ENCODE measurements at regions not wholly inside any gene's neighbourhood (a gene's known extent, or its start where the extent isn't known, plus 50 kb on each side); places are given as distances from the start of the nearest gene placed in this dataset.

DNA sequence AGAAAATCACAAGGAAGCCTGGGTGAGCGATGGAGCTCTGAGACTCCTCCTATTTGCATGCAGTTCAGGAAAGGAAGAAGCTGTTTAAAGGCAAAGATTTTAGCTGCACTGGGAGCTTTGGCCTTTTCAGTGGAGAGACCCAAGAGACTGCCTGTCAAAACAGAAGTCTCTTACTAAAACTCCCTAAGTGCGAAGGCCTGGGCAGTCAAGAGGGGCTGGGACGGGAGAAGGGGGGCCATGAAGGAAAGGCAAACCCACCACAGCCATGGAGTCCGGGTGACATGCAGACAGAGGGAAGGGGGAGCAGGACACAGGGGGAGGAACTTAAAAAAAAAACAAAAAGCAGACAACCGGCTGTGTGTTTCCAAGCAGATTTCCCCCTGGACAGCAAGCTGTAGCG lies 537.6 kb upstream of the NOX3 start:
- DNase-seq (ENCODE audit: low read depth), result no peak

DNA sequence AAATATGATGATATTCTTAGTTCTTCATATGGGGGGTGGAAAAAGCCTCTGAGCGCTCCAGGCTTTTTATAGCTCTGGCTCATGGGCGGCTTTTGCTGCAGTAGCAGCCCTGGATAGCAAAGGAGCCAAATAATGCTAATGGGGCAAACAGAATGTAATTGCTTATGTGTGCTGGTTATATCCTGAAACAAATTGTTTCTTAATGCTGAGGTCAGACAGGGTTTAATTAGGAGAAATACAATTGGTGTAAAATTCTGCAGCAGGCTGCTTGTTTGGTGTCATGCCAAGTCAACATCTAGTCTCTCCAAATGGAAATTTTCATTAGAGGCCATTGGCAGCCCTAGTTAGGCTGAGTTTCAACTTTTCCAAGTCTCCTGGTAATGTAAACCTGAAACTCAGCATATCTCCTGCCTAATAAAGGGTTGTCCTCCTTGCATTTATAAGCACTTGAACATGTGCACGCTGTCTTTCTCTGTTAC lies 530.1 kb upstream of the NOX3 start:
- no peak for DNase-seq (ENCODE audit: low read depth)

DNA sequence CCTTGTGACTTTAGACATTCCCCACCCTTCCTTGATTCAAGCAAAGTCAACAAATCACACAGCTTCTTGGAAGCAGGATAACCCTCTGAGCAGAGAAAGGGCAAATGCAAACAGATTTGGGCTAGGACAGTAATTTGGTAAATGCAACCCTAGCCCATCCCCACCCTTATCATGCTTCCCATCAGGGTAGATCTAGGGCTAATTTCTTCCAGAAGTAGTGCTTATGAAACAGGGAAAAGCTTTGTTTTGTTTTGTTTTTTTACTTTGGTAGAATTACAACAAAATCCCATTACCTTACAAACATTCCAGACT lies 525.1 kb upstream of the NOX3 start:
- no peak for DNase-seq (ENCODE audit: low read depth)

DNA sequence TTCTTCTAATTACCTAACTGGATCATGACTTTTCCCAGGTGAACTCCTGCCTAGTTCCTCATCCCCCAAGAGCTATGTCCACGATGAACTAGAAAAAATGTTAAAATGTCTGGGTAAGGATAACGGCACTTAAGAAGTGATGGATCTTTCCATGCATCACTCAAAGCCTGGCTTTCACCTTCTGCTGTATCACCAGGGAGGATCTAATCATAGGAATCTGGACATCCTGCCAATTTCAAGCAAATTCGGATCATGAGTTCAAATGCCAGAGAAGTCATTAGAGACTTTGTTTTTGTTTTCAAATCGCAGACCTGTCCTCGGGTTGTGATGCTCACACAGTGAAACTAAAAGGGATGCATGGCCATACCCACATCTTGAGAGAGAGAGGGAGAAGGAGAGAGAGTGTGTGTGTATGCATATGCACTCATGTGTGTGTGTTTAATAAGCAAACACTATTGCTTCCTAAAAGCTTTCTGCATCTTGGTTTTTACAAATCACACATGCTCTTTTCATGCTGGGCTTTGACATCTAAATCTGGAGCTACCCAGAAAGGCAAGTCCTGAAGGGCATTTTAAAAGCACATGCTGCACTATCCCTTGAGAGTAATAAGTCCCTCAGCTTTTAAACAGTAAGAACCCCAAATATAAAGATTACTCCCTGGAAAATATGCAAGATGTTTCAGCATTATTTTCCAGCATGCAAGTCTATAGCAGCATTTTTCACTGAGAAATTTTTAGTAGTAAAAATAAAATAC lies 524.6 kb upstream of the NOX3 start:
- DNase-seq (ENCODE audit: low read depth), result no peak

DNA sequence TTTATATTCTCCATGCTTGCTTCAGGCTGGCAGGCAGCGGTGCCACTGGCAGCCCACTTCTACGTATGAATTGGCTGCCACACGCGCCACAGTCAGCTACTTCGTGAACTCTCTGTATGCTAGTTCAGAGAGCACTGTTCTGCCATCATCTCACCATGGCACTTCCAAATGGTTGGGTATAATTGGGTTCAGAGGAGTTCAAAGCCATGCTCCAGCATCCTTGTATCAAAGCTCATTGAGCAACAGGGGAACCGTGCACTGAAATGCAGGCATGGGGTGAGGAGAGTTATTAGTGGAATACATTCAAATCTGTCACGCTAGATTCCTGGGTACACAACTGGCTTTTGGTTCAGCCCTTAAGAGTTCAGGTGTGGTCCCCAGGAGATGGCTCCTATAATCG lies 519.9 kb upstream of the NOX3 start:
- no peak for DNase-seq (ENCODE audit: low read depth)

DNA sequence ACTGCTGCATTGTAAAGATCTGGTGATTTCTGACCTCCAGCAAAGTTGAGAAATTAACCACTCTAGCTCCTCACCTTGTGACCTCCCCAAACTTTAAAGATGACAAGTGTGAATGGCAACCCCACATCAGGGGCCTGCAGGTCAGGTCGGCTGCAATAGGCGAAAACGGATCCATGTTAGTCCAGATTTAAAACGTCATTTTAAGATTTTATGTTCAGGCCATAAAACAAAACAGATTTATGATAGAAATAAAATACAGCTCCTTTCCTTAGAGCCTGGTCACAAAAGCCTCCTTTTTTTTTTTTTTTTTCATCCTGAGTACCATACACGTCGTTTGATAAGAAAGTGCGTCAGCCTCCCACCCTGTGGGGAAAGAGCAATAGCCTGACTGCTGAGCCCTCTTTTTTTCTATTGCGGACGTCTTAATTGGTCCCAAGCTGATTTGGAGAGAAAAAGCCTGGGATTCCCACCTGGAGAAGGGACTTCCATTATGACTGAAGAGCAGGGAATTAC lies 519.2 kb upstream of the NOX3 start:
- DNase-seq (ENCODE audit: low read depth), result no peak

DNA sequence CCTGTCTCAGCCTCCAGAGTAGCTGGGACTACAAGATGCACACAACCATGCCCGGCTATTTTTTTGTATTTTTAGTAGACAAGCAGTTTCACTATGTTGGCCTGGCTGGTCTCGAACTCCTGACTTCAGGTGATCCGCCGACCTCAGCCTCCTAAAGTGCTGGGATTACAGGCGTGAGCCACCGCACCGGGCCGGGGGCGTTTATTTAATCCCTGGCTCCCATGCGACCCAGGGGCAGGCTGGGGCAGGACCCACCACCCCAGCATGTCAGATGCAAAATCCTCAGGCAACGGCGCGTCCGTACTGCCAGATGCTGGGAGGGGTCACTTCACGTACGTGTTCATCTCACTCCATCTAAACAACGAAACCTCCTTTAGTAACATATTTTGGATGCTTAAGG lies 518.7 kb upstream of the NOX3 start:
- DNase-seq (ENCODE audit: low read depth), result no peak

DNA sequence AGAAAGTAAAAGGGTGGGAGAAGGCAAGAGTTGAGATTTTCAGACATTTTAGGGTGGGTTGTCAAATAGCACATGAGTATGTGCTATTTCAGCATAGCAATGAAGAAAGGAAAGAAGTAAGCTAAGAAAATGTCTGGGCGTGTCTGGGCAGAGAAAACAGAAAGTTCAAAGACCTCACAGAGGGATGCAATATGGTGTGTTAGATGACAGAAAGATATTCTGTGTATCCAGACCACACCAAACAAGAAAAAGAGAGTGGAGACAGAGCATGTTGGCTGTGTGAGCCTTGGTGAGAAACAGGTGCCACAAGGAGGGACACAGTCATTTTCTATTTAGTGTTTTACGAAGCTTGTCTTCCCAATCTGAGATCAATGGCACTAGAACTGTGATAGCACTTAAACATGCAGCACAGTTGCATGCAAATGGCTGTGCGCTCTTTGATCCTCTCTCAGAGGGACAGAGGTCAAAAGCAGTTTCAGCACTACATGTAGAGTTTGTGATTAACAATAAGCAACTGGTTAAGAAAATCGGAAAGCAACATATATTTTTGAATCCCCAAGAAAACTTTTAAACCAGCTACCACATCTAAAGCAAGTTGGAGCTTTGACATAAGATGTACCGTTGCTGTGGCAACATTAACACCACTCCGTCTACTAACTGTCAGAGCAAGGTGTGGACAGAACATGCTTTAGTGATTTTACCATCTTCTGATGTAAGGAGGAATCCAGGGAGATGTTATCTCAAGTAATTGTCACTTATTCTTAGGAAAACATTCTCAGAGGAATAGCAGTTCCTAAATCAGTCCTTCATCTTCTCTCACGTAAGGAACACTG lies 515.5 kb upstream of the NOX3 start:
- no peak for DNase-seq (ENCODE audit: low read depth)

DNA sequence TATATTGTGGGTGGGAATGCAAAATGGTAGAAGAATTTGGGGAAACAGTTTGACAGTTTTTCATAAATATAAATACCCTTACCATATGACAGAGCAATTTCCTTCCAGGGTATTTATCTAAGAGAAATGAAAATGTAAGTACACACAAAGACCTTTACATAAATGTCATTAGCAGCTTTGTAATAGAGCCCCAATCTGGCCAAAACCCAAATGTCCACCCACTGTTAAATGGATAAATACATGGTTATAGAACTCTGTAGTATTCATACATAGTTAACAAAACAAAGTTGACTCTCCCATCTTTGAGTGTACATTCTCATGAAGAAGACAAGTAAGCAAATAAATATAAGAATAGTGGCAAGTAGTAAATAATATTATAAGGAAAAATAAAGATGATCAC lies 514.8 kb upstream of the NOX3 start:
- no peak for DNase-seq (ENCODE audit: low read depth)

DNA sequence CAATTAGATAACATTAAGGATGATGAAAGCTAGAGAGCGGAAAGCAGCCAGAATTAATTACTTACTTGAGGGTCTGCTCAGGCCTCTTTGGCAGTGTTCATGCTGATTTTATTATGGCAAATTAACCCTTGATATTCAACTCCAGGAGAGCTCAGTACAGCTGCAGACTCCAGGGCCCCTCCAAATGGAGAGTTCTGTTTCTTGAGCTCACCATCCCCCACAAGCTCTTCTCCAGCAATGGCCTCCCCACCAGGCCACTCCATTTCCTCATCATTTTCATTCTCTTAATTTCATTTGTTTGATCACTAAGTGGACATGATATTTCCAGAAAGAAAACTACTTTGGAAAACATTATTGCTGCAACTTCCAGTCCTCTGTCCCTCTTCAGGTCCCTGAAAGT lies 513.3 kb upstream of the NOX3 start:
- no peak for DNase-seq (ENCODE audit: low read depth)

DNA sequence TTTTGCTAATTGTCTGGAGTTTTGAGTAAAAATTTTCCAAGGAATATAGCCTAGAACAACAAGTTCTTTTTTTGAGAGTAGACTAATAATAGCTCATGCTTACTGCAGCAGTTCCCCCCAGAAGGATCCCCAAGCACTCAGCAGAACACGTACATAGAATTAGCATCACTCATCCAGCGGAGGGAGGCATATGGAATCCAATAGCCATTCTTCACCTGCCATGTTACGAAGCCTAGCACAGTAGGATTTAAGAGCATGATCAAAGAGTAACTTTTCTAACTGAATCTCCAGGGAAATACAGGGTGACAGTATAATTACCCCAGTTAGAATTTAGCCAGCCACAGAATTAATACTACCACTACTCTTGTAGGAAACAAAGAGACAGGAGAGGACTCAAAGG lies 511.7 kb upstream of the NOX3 start:
- DNase-seq (ENCODE audit: low read depth), result no peak

DNA sequence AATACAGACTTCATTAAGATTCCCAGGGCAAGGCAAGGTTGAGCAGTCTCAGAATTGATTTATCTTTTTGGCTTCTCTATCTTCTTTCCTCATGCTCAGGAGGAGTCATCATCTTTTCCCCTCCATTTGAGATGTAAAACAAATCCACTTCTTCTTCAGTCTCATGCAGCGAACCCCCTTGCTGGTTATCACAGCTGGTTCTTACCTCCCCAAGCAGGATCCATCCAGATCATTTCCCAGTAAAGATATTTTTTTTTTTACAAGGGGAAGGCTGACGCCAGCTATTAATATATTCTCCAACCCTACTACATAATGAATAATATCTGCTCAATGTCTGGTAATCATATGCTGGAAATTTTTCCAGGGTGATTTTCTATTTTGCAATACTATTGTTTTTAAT lies 508.9 kb upstream of the NOX3 start:
- no peak for DNase-seq (ENCODE audit: low read depth)

DNA sequence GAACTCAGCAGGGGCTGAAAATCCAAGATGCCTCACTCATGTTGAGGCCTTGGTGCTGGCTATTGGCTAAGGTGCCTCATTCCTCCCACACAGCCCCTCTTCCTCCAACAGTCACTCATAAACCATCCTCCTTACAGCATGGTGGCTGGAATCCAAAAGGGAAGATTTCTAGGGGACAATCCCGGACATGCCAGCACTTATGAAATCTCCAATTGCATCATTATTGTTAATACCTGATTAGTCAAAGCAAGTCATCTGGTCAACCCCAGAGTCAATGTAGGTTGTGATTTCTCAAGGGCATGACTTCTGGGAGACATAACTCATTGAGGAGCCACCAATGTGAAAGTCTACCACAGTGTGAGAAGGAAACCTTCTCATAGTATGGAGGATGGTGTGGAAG lies 506.6 kb upstream of the NOX3 start:
- DNase-seq (ENCODE audit: low read depth), result no peak

DNA sequence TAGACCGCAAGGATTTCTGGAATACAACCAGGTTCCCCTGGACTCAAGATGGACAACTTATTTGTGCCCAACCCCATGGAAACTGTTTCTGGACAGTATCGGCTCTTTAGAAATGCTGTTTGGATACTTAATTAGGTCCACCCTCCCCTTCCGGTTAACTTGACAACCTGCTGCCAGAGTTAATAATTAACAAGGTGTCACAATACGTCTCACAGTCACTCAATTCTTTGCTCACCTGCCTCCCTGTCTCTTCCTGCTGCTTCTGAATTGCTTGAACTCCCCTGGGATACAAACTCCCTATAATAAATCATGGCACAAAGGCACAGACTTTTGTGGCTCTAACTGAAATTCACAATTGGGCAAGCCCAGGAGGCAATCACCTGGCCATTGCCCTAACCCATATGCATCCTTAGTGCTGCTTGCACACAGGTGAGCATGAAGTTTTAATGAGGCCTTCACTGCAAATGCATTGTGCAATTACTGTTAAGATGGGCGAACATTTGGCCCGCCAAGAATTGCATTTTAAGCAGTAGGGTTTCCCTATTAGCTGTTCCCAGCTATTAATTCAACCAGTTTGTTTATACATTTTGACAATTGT lies 504.4 kb upstream of the NOX3 start:
- DNase-seq (ENCODE audit: low read depth), result no peak

DNA sequence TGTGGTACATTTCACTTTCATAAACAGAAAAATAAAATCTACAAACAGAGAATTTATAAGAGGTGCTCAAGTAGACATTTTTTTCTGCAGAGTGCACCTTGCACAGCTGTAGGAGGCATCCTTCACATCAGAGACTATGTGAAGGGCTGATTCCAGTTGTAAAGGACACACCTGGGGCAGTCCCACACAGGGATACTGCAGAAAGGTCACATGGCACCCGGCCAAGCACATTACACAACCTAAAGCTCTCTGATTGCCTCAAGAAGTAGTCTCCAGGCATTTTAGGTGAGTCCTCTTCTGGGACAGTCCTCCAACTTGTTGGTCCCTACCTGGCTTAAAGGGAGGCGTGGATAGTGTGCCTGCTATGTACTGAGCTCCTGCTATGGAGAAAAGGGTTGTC lies 502.9 kb upstream of the NOX3 start:
- DNase-seq (ENCODE audit: low read depth), result no peak

DNA sequence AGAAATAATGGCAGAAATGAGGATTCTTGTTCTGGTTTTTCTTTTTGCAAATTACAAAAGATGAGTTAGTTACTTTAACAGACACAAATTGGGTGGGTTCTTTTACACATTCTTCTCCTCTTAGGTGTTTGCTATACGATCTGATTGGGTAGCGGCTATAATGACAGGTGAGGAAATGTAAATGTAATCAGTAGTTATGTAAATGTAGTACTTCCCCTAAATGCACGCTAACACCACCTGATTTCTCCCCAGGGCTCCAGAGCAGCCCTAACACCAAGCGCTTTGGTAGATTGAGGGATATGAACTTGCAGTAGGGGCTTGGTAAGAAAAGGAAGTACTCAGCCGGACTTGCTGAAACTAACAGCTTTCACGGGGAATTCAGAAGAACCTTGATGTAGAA lies 499.4 kb upstream of the NOX3 start:
- DNase-seq (ENCODE audit: low read depth), result no peak

DNA sequence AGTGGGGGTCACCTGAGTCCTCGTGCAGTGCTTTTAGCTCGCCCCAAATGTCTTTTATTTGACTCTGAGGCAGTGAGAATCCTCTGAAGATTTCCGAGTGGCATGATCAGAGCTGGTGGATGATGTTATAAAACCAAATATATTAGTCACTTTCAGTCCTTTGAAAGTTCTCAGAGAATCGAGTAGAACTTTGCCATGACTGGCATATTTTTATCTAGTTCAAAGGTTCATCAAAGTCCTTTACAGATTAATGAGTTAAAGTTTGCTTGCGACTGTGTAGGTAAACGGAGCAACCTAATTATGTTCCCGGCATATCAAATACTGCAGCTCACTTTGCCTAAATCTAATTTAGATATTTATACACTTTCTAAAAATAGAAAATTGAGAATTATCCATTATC lies 498.5 kb upstream of the NOX3 start:
- DNase-seq (ENCODE audit: low read depth), result no peak

DNA sequence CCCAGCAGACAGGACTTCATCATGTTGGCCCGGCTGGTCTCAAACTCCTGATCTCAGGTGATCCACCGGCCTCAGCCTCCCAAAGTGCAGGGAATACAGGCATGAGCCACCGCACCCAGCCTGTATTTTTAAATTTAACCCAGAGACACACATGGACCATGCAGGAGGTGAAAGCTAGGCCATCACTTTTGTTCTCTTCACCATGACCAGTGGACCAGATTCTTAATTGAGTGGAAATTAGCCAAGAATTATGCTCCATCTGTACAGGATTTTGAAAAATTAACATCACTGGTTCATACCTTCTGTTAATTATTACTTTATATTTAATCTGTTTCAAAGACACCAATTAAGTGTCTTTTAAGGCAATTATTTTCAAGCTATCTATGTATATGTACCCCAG lies 493.6 kb upstream of the NOX3 start:
- no peak for DNase-seq (ENCODE audit: low read depth)

DNA sequence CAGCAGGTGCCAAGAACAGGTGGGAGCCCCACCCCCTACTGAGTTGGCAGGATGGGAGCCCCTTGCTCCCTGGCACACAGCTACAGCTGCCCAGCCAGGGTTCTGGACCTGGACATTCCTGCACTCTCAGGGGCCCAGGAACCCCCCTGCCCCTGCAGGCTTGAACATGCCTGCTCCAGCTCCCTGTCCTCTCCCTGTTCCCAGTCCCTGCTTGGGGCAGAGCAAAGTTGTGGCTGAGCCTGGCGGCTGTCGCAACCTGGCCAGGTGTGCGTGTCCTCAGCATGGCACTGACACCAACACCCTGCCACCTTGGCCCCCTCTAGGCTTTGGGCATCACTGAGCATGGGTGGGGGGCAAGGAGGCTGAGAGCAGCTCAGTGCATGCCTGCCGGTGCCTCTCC lies 491.2 kb upstream of the NOX3 start:
- DNase-seq (ENCODE audit: low read depth), result no peak

DNA sequence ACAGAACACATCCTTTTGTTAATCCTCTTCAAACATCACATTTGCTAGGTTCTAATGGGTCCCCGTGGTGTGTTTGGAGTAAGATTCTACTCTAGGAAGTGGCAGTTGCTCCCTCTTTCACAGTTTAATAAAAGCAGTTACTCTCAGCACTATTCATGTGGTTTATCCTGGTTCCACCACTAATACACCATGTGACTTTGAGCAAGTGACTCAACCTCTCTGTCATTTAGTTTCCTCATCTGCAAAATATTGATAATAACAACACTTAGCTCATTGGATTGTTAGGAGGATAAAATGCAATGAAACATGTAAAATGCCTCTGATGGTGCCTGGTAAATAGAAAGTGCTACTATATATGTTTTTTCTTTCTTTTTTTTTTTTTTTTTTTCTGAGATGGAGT lies 488.0 kb upstream of the NOX3 start:
- DNase-seq (ENCODE audit: low read depth), result peak; percentile 17

DNA sequence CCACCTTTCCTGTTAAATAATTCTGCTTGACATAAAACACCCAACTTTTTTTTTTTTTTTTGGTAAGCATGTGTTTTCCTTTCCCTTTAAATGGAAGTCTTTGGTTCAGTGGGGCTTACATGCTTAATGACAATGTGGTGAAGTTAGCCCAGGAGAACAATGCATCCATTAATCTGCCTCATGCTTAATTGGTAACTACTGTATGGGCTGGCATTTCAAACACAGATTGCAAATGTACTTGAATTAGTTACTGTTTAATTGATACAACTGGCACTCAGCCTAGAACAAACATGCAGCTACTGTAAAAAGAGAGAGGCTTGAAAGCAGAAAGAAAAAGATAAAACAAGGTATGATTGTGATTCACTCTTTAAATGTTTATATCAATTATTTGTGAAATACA lies 483.6 kb upstream of the NOX3 start:
- DNase-seq (ENCODE audit: low read depth), result no peak

DNA sequence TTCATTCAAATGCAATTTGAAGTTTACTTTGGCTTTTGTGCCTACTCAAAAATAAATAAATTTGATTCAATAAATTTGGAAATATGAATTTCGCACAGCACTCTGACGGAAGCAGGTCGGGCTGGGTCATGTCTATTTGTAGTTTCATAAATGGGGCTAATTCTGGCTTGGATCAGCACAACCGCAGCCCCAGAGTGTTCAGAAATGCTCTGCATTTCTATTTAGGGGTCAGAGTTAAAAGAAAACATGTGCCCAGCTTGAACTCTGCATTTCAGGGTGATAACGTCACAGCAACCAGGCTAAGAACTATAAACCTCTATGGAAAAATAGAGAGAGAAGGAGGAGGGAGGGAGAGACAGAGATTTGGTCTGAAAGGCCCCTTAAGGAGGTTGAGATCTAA lies 480.9 kb upstream of the NOX3 start:
- no peak for DNase-seq (ENCODE audit: low read depth)

DNA sequence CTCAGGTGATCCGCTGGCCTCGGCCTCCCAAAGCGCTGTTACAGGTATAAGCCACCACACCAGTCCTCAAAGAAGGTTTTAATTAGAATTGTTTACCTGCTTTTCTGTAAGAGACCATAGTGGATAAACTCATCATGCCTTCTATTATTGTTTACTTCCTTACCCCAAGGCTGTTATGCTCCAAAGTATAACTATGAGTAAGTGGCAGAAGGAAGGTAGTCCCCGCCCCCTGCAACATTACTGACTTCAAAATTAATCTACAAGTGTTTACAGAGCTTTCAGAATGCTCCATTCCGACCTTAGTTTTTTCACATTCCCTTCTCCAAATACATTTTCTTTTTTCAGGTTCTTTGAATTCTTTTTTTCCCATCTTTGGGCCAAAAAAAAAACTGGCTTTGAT lies 480.5 kb upstream of the NOX3 start:
- no peak for DNase-seq (ENCODE audit: low read depth)

Measured in HS-27A (cell line).